ENCODE measurements at regions not wholly inside any gene's neighbourhood (a gene's known extent, or its start where the extent isn't known, plus 50 kb on each side); places are given as distances from the start of the nearest gene placed in this dataset.
"Not testable (repeated sequence)": the region's sequence is repeated elsewhere in the genome, so short reads cannot be mapped to it uniquely, and the experiment has no call there.

DNA sequence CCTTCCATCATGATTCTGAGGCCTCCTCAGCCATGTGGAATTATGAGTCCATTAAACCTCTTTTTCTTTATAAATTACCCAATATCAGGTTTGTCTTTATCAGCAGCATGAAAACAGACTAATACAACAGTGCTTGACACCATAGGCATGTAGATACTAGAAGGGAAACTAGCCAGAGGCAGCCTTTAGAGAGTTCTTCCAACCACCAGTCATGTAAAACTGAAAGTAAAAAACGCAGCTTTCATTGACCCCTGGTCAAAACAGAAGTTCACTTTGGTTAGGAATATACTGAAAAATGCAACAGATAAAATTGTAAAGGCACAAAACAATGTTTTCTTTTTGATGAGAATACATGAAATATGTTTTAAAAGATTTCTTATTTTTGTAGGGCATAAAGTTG is 122.8 kb upstream of the L3MBTL4 start:
- DNase-seq: no peak

DNA sequence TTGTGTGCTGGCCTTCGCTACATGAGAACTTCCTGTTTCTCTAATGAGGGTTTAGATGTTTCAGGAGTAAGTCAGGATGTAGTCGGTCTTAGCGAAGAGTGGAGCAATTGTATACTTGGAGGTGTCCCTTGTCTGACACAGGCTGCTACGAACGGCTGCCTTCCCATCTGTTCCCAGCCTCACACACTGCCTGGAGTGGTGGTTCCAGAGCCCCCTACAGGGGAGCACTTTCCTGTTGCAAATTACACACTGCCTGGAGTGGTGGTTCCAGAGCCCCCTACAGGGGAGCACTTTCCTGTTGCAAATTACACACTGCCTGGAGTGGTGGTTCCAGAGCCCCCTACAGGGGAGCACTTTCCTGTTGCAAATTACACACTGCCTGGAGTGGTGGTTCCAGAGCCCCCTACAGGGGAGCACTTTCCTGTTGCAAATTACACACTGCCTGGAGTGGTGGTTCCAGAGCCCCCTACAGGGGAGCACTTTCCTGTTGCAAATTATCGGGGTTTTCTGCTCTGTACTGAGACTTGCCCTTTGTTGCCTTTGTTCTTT is 126.5 kb upstream of the L3MBTL4 start:
- peak; percentile 61 for DNase-seq

GRCh38 chr18:6542296-6542695 is 127.6 kb upstream of the L3MBTL4 start:
- no peak for DNase-seq

DNA sequence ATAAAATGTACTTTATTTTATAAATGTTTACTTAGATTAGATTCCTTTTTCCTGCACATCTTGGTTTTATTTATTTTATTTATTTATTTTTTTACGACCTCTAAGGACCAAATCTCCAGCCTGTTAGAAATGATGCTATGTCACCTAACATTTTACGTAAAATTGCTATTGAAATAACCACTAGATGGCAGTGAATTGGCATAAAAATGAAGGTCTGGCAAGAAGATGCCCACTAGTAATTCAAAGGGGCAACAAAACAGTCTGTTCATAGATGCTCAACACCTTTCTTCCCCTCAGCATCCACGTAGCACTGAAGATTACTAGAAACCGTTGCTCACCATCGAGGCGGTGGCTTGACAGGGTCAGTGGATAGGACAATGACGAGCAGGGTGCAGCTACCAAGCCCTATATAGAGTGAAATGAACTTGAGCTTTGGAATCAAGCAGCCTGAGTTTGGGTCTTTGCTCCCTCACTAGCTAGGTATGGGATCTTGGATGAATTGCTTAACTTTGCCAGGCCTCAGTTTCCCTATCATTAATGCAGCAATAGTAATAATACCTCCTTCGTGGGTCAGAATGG is 128.7 kb upstream of the L3MBTL4 start:
- no peak for DNase-seq

DNA sequence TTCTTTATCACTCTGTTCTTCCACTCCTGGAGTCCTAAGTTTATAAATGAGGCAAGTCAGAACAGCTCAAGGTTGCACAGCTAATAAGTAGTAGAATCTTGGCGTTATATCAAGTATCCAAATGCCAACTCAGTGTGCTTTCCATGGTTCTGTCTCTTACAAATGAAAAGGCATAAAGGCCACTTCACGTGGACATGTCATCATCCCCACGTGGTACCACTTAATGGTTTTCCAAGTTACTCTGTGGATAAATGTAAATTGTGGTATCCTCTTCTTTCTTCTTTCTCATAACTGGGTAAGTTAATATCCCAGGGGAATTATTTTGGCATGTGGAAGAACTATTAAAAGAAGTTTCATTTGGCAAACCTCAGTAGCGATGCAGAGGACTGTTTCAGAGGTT is 131.5 kb upstream of the L3MBTL4 start:
- no peak for DNase-seq

DNA sequence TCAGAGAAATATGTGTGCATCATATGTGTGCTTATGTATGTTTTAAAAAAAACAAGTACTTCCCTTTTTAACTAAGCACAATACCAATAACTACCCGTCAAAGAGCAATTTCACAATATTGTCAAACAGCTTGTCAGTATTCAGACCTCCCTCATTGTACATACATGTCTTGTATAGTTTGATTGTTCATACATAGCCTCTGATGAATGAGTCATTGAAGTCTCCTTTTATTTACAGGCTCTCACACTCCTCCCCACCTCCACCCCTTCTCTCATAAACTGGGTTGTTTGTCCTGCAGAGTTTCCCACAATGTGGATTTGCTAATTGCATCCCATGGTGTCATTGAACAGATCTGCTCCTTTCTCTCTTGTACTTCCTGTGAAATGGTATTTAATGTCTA is 132.8 kb upstream of the L3MBTL4 start:
- DNase-seq: no peak

- DNase-seq: no peak
Observed at GRCh38 chr18:6553234-6553900, 138.7 kb upstream of the L3MBTL4 start.

DNA sequence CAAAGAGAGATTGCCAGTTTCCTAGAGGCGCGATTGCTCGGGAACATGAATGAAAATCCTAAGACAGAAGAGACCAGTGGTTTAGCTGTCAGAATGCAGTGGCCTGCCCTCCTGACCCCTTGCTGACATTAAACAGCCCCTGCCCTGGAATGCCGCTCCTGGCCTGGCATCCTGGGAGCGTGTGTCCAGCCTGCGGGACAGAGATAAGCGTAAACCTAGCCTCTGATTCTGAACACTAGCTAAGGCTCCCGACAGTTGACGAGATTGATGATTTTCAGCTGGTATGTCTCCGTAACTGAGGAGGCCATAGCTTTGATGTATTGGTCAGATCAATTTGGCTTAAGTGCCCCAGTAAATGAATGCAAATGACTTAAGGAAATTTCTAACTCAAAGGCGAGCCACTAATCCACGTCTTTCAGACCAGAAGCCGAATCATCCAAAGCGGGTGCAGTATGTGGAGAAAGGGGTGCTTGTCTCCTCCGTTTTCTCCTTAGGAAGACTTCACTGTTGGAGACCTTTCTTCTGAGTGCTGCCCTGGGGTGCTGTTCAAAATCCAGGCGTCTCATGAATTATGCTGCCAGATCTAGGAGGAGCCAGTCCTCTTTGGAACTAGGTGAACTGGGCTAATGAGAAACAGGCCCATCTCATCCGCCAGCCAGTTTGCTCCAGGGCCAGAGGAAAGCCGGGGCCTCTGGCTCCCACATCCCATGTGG is 142.5 kb upstream of the L3MBTL4 start:
- DNase-seq: peak; percentile 100

DNA sequence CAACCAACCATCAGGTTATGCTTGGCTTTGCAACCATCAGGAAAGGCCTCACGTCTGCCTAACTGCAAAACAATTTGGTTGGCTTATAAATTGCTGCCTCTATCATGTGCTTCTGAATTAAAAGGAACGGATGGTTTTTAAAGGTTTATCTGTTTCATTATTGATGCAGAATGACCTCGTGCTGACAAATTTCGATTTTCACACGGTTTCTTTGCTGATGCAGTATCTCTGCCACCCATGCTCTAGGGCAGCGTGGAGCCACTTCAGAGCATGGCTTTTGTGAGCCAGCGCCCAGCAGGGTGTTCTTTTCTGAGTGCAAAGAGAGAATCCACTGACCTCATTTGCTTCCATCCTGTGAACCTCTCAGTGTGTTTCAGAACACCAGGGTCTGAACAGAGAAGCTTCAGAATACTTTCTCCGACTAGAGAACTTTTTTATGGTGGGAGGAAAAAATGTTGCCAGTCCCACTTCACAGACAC is 143.1 kb upstream of the L3MBTL4 start:
- DNase-seq: peak; percentile 65

GRCh38 chr18:6558446-6559156 is 143.9 kb upstream of the L3MBTL4 start:
- DNase-seq: no peak

DNA sequence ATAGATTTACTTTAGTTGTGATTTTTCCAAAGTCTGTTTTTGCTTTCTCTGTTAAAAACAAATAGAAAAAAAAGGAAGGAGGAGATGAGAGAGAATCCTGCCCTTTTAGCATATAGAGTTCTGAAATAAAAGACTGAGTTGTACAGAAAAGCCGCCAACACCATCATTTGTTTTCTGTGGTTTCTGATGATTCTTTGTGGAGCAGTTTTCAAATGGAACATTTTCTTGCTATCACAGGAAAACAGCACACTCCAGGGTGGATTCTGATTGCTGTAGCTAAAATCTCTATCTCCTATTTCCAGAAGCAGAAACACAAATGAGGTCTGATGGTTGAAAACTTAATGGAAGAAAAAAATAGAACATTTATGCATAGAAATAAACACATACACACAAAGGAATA is 144.6 kb upstream of the L3MBTL4 start:
- DNase-seq: no peak

GRCh38 chr18:6561016-6561415 is 146.3 kb upstream of the L3MBTL4 start:
- DNase-seq: no peak

- DNase-seq: peak; percentile 85
Observed at GRCh38 chr18:6561420-6561861, 146.7 kb upstream of the L3MBTL4 start.

GRCh38 chr18:6561862-6562291 is 147.2 kb upstream of the L3MBTL4 start:
- no peak for DNase-seq

DNA sequence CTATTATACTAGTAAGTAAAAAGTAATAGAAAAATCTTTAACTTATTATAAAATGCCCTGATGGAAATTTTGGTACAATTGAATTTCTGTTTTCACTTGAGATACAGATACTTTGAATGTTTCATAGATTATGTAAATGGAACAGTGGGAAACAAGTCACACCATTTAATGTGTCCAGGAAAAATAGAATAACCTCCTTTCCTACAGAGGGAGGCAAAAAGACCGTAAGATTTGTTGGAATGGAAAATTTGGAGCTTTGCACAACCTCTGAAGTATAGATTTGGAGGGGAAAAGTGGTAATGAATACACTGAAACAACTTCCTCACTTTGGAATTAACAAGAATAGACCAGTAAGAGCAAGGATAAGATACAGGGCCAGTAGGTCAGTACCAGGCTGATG is 149.2 kb upstream of the L3MBTL4 start:
- DNase-seq: no peak

- peak; percentile 72 for DNase-seq
Observed at GRCh38 chr18:6564950-6565814, 150.5 kb upstream of the L3MBTL4 start.

GRCh38 chr18:6565815-6566081 is 151.0 kb upstream of the L3MBTL4 start:
- peak; percentile 61 for DNase-seq

- peak; percentile 63 for DNase-seq
Observed at GRCh38 chr18:6566338-6566911, 151.7 kb upstream of the L3MBTL4 start.

DNA sequence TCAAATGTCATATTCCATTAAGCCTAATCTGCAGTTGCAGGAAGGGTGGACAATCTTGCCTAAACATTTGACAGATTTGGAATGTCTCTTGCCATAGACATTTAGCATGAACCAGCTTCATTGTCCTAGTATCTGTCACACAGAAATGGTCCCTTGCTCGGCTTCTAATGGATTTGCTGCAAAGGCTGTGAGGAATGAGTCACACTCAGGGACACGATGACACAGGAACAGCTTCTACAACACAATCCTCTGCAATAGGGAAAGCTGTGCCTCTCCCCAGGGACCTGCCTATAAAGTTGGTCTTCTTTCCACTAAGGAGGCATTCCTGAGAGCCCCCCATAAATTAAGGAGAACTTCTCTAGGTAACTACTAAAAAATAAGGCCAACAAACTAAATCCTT is 155.1 kb upstream of the L3MBTL4 start:
- DNase-seq: peak; percentile 75

GRCh38 chr18:6570581-6571238 is 156.0 kb upstream of the L3MBTL4 start:
- DNase-seq: no peak

GRCh38 chr18:6571239-6571602 is 156.5 kb upstream of the L3MBTL4 start:
- no peak for DNase-seq

GRCh38 chr18:6572192-6572591 is 157.3 kb upstream of the ARHGAP28 start:
- DNase-seq: not testable (repeated sequence)
